Vagina (tissue), 2 donors: ENCODE measurements at regions not wholly inside any gene's neighbourhood (a gene's known extent, or its start where the extent isn't known, plus 50 kb on each side); places are given as distances from the start of the nearest gene placed in this dataset.

Experiments
- CTCF ChIP-seq, 3 experiments: fragments of 450-650 bp in 2 of 3; fragments of 200-600 bp in 1 of 3; sonication (generic) in 1 of 3; IDR thresholded peaks; one replicate each; pipeline ENCODE4 v1.5.1; 2017 to 2019; ENCODE audit warnings: antibody characterized with exemption in 3 of 3, mild to moderate bottlenecking in 2 of 3, moderate library complexity in 2 of 3
- POLR2AphosphoS5 ChIP-seq, 2 donors: sonication (generic); formaldehyde crosslinking; IDR thresholded peaks; one replicate each; pipeline ENCODE4 v1.9.0; 2017; ENCODE audit warnings: antibody characterized with exemption in 2 of 2, mild to moderate bottlenecking in 2 of 2, low read depth in 1 of 2; ENCODE audit not compliant: insufficient read depth in 1 of 2

- TF ChIP-seq CTCF (IDR thresholded peaks at IDR 0.05) = no peak
- no peak for TF ChIP-seq POLR2AphosphoS5 (IDR thresholded peaks at IDR 0.05; ENCODE audit: insufficient read depth in 1 of 2, low read depth in 1 of 2)
These were observed 237.8 kb downstream of the GPD2 start for GRCh38 chr2:156673981-156674380.
